HG03342 (cell line): ENCODE measurements at regions not wholly inside any gene's neighbourhood (a gene's known extent, or its start where the extent isn't known, plus 50 kb on each side); places are given as distances from the start of the nearest gene placed in this dataset.
A peak's percentile ranks its signal among the peaks of the same experiment; 100 is the strongest.
"Not testable (repeated sequence)": the region's sequence is repeated elsewhere in the genome, so short reads cannot be mapped to it uniquely, and the experiment has no call there.

Experiments used
- ATAC-seq: cut with Tn5 transposase; IDR thresholded peaks from one replicate; pipeline ENCODE4 v1.9.1; 2021; ENCODE audit warnings: mild to moderate bottlenecking, moderate library complexity; ENCODE audit not compliant: unreplicated experiment

DNA sequence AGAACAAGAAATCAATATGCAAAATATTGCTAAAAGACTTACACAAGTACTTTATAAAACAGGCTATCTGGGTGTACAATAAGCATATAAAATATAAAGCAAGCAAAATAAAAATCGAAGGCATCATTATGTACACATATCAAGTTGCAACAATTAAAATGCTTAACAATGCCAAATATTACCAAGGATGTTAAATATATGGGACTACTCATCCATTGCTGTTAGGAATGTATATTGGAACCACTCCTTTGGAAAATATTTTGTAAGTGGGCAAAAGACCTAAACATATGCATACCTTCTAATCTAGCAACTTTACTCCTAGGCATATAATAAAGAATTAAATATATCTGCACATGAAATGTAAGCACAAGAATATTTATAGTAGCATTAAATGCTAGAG lies 632.6 kb upstream of the COX7C start:
- no peak for ATAC-seq

DNA sequence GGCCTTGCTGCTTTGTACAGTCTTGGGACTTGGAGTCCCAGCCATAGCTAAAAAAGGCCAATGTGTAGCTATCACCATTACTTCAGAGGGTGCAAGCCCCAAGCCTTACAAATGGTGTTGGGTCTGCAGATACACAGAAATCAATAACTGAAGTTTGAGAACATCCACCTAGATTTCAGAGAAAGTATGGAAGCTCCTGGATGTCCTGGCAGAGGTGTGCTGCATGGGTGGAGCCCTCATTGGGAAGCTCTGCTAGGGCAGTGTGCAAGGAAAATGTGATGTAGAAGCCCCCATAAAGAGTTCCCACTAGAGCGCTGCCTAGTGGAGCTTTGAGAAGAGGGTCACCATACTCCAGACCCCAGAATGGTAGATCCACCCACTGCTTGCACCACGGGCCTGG lies 626.7 kb upstream of the COX7C start:
- no peak for ATAC-seq

DNA sequence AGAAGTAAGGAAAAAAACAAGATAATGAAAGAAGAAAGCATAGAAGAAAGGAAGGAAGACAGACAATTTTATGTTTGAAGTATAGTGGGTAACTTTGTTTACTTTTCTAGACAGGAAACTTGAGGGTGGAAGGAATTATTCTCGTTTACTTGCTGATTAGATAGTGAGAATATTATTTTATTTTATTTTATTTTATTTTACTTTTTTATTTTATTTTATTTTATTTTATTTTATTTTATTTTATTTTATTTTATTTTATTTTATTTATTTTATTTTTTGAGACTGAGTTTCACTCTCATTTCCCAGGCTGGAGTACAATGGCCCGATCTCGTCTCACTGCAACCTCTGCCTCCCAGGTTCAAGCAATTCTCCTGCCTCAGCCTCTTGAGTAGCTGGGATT lies 623.1 kb upstream of the COX7C start:
- ATAC-seq, result not testable (repeated sequence)

DNA sequence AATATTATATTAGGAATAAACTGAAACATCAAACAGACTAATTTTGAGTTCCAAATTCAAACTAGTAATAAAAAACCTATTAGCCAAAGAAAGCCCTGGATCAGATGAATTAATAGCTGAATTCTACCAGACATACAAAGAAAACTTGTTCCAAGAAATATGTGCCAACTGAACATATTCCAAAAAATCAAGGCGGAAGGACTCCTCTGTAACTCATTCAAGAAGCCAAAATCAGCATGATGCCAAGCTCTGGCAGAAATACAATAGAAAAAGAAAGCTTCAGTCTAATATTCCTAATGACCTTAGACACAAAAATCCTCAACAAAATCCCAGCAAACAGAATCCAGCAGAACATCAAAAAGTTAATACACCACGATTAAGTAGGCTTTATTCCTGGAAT lies 619.1 kb upstream of the COX7C start:
- no peak for ATAC-seq

DNA sequence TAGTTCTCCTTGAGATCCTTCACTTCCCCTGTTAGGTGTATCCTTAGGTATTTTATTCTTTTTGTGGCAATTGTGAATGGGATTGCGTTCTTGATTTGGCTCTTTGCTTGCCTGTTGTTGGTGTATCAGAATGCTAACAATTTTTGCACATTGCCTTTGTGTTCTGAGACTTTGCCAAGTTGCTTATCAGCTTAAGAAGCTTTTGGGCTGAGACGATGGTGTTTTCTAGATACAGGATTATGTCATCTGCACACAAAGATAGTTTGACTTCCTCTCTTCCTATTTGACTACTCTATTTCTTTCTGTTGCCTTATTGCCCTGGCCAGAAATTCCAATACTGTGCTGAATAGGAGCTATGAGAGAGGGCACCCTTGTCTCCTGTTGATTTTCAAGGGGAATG lies 609.4 kb upstream of the COX7C start:
- ATAC-seq, result no peak

DNA sequence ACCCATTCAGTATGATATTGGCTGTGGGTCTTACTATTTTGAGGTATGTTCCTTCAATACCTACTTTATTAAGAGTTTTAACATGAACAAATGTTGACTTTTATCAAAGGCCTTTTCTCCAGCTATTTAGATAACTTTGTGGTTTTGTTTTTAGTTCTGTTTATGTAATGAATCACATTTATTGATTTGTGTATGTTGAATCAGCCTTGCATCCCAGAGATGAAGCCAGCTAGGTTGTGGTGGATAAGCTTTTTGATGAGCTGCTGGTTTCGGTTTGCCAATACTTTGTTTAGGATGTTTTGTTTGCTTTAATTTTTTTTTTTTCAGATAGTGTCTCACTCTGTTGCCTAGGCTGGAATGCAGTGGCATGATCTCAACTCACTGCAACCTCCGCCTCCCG lies 609.0 kb upstream of the COX7C start:
- ATAC-seq, result no peak

DNA sequence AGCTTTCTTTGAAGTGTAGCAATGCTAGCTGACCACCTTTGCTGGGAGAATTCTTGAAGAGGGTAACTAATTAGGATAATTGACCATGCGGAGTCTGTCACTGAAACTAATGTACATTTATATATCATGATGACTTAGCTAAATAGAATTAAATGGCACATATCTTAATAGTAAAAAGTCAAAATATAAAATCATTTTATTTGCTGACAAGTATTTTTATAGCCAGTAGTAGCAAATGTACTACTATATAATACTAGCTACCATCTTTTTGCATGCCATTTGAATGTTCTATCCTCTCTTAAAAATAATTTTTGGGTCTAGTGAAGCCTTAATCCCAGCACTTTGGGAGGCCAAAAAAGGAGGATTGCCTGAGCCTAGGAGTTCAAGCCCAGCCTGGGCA lies 605.8 kb upstream of the COX7C start:
- ATAC-seq, result no peak

DNA sequence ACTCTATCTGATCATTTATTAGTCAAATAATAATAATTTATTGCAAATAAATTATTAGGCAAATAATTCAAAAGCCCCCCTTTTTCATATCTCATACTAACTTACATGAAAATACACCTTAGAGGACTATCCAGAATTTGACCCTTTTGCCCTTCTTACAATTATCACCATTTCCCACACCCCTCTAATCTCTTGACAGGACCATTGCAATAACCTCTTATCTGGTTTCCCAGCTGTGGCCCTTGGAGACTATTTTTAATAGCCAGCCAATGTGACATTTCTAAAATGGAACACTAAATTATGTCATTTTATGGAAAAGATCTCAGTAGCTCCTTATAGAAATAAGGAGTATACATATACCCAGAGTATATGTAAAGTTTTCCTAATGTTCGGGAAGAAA lies 588.4 kb upstream of the COX7C start:
- no peak for ATAC-seq

DNA sequence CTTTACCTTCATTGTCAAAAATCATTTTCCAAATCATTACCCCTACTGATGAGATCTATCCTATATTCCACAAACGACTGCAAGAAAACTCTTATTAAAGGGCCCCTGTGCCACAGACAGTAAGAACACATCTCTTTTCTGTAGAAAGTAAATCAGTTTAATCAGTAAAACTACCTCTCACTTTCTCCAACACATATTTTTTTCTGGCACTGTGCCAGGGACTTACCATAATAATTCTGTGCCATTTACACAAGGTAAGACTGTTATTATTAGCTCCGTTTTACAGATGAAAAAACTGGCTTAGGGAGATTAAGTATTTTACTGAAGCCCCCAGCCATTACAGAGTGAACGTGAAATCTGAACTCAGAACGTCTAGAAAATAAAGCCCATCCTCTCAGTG lies 587.0 kb upstream of the COX7C start:
- no peak for ATAC-seq

DNA sequence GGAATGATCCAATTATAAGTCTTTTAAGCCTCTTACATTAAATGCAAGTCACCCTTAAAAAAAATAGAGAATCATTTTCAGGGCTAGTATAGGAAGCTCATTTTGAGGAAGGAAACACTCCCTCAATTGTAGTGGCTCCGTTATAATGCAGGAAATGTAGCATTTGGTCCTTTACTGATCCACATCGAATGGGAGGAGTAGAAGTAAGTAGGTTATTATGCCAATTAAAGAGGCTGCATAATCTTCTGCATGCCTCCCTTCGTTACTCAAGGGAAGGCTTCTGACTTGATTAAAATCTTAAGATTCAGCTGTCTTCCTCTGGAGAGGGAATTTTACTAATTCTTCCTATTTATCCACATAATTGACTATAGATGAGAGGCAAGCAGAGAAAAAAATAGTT lies 579.2 kb upstream of the COX7C start:
- no peak for ATAC-seq

DNA sequence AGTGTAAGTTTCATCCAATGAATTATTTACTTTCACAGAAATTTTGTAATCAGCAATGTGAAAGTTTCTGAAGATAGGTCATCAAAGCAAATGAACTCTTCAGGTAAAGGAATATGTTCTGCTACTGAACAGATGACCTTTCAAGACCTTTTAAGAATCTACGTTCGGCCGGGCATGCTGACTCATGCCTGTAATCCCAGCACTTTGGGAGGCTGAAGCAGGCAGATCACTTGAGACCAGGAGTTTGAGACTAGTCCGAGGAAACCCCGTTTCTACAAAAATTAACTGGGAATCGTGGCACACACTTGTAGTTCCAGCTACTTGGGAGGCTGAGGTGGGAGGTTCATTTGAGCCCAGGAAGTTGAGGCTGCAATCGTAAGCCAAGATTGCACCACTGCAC lies 578.4 kb upstream of the COX7C start:
- no peak for ATAC-seq

DNA sequence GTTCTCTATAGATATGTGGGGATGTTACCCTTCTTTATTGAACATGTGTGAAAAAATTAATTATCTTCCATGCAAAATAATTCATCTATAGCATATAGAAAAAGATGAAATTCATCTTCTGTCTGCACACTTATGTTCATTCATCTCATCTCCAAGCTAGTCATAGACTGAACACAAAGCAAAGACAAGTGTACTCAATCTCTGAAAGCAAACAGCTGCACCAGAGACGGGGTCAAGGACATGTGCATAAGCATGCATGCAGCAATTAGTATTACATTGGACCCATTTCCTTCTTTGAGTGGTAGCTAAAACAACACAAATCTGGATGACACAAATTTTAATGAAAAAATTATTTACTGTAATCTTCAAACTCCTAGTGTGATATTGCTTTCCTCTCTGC lies 547.0 kb upstream of the COX7C start:
- ATAC-seq, result no peak

DNA sequence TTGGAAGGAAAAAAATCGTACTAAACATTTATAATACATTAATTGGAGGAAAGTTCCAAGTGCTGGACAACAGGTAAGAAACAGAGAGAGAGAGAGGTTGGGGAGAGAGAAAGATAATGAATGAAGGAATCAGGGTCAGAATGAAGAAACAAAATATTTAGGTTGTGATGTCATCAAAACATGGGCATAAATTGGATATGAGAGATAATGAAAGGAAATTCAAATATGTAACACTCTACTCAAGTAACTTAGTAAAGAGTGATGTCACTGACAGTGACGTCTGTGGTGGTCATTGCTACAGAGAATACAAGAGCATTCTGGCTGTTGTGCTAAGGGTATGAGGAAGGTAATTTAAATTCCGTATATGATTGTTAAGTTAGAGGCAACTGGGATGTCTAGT lies 543.4 kb upstream of the COX7C start:
- ATAC-seq, result no peak

DNA sequence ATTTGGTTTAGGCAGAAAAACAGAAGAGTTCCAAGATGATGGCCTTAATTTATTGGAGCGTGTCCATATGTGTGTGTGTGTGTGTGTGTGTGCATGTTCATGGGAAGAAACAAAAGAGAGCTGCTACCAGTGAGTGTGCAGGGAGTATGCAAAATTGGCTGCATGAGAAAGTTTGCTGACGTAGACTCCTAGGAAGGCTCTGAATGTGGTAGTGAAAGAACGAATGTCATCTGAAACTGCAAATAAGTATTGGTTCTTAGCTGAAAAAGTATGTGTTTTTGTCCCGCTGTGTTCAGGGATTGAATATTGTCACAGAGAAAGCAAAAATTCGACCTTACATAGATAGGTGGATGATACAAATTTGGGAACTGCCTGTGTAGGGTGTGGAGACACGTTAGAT lies 542.6 kb upstream of the COX7C start:
- no peak for ATAC-seq

DNA sequence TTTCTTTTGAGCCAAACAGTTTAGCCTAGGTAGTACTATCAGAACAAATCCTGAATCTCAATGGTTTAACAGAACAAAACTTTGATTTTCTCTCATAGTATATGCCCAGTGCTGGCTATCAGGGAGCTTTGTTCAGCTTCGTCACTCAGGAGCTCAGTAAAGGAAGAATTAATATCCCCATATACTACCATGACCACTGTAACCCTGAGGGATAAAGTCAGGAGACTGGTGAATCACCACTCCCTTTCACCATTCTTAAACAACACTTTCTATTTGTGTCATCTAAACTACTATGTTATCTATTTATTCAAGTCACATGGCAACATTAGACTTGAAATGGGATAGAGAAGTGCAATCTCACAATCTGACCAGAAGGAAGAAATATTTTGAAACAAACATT lies 522.6 kb upstream of the COX7C start:
- no peak for ATAC-seq

DNA sequence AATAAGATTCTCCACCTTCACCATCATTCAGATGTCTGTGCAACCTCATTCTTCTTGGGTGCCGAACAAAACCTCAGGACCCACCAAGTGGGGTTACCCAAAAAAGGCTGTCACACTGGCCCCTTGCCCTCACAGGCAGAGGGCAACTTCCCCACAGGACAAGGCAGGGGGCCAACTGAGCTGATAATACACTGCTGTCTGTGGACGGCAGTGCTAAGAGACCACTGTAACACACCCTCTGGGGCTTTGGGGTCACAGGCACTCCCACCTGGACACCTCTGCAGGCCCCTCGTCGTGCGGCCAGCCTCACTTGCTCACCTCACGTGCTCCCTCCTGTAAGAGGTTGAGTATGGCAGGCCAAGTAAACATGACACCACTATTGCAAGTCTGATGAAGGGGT lies 515.8 kb upstream of the COX7C start:
- ATAC-seq, result no peak

DNA sequence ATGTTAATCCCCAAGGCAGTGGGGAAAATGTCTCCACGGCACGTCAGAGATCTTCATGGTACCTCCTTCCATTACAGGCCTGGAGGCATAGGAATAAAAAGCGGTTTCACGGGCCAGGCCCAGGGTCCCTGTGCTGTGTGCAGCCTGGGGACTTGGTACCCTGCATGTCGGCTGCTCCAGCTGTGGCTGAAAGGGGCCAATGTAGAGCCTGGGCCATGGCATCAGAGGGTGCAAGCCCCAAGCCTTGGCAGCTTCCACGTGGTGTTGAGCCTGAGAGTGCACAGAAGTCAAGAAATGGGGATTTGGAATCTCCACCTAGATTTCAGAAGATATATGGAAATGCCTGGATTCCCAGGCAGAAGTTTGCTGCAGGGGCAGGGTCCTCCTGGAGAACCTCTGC lies 508.9 kb upstream of the COX7C start:
- ATAC-seq, result no peak

DNA sequence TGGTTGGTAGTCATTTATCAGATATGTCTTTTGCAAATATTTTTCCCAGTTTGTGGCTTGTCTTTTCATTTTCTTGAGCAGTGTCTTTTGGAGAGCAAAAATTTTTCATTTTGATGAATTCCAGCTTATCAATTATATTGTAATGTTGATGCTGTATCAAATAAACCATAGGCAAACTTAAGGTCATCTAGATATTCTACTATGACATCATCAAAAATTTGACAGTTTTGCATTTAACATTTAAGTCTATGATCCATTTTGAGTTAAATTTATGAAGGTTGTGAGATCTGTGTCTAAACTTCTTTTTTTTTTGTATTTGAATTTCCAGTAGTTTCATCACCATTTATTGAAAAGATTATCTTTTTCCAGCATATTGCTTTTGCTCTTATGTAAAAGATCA lies 505.5 kb upstream of the COX7C start:
- no peak for ATAC-seq

DNA sequence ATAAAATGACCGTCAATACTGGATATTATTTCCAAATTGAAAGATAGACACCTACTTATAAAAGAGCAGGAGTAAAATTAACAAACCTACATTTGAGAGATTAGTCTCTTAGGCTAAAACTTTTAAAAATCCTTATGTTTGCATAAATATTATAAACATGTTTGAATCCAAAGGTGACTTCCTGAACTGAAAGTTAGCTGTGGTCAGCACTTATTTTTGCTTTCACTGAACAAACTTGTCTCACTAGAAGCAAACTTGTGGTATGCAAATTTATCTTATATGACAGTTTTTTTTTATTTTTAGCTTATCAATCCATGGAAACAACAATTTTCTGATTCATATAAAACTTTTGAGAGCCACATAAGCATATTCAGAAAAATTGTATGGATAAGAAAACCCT lies 502.6 kb upstream of the COX7C start:
- no peak for ATAC-seq

DNA sequence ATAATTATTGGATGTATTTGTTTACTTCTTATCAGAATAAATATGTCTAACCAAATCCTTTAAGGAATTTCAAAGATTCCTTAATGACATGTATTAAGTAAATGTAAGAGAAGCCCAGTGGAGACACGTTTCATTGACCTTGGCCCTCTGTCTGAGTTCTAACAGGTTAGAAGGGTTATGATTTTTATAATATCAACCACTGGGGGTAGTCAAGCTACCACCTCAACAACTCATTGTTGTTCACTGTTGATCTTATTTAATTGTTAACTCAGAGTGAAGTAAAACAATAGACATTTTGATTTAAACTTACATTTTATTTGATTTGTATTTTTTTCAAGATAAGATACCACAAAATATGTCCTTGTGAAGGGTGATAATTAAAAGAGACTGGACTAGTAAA lies 499.2 kb upstream of the COX7C start:
- ATAC-seq, result peak; percentile 96

DNA sequence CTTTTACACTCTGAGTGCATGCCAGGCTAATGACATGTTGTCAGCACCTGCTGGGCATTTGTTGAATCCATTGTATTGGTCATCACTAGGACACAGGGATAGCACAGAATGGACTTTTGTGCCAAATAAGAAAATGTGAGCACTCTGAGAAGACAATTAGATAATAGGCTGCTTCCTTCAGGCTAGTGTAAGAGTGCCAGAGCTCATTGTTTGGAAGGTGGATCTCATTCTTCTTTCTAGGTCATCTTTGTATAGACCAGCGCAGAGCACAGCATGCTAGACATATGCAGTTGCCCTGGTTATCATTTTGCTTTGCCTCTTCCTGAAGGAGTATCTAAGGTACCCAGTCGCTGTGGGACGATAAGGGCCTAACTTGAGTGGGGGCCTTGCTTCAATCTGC lies 493.4 kb upstream of the COX7C start:
- no peak for ATAC-seq

DNA sequence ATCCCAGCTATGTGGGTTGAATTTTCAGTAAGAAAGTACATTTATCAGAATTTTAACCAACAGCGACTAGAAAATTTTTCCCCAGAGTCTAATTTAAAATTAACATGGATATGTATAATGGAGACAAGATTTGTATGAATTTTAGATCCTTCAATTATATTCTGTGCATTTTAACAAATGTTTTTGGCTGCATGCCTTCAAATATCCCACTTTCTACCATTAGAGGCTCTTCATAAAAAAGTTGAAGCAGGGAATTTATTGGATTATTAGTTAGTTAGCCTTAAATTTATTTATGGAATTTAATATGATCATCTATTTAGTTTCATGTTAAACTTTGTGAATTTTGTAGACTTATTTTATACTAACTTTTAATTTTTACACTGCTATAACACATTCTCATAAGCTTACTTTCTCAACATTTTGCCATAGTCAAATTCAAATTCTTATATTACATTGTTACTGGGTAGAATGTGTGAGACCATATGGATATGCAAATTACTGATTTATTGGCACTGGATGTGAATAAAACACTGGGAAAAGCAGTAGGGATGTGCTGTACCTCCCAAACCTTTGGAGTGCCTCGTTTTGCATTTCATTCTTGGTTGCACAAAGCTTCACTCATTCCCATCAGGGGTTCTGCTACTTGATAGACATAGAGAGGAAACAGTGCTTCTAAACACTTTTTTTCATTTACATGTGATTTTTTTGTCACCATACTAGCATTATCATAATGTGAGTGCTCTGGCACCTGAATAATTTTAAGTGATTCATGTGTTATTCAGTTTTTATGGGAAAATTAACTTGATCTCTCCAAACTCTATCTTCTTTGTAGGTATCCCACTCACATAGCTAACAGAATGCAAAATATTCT lies 491.8 kb upstream of the COX7C start:
- ATAC-seq, result no peak

DNA sequence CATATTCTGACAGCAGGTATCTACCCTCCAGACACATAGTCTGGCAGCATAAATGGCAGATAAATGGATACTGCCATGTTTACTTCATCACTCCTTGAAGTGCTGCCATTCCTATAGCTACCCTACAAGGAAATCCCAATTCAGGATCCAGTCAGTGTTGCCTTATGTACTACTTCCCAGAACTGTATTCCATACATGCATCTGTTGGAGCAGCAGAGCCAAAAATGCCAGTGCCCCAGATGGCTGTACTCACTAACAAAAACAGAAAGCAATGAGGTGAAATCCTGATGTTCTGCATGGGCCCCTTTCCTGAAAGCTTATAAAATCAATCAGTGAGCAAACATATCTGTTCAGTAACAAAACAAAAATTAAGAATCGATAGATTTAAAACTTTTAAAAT lies 490.0 kb upstream of the COX7C start:
- no peak for ATAC-seq
